GM21360 (cell line): ENCODE measurements at regions not wholly inside any gene's neighbourhood (a gene's known extent, or its start where the extent isn't known, plus 50 kb on each side); places are given as distances from the start of the nearest gene placed in this dataset.
"Not testable (repeated sequence)": the region's sequence is repeated elsewhere in the genome, so short reads cannot be mapped to it uniquely, and the experiment has no call there.

ENCODE experiments used
- ATAC-seq: cut with Tn5 transposase; IDR thresholded peaks from one replicate; pipeline ENCODE4 v1.9.1; 2021; ENCODE audit warnings: mild to moderate bottlenecking, moderate library complexity; ENCODE audit not compliant: unreplicated experiment

DNA sequence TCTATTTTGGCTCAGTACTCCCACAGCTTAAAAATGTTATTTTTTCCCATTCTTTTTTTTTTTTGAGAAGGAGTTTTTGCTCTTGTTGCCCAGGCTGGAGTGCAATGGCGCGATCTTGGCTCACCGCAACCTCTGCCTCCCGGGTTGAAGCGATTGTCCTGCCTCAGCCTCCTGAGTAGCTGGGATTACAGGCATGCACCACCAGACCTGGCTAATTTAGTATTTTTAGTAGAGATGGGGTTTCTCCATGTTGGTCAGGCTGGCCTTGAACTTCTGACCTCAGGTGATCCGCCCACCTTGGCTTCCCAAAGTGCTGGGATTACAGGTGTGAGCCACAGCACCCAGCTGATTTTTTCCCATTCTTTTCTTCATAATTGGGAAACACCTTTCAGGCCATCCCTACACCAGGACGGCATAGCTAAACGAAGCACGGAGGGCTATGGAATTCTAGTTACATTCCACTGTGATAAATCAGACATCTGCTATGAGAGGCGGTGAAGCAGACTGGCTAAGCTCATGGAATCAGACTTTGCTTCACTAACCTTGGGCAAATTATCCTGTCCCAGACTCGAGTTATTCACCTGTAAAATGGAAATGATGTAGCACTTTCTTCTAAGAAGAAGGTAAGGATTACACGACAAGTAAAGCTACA is 68.7 kb upstream of the ZFAND5 start:
- ATAC-seq = not testable (repeated sequence)

DNA sequence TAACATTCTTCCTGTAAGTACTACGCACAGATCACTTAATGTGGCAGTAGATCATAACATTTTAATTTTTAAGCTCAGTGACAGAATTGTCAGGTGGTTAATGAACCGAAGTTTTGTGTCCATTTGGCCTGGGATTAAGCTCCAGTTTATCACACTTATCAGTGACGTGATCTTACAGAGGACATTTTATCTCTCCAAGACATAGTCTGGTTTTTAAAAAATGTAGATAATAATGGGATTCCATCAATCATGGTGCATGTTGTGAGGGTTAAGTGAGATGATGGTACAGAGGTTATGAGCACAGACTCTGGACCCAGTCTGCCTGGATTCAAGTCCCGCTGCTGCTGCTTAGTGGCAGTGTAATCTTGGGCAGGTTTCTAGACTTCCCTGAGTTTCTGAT is 66.0 kb upstream of the ZFAND5 start:
- no peak for ATAC-seq

DNA sequence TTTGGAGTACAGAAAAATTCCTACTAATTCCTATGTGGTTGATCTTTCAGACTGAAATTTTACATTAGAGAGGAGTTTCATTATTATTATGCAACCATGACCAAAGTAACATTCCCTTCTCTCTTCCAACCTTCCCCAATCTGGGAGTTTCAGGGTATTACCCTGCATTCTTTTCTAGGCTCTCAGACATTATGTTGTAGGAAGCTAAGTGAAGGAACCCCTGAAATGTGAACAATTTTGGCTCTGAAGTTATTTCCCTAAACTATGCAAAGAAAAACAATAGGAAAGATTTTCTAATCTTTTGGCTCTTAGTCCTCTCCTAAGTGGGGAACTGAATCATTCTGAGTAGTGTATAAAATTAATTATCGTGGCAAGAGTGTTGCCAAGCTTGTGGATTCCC is 63.3 kb upstream of the ZFAND5 start:
- ATAC-seq = no peak

DNA sequence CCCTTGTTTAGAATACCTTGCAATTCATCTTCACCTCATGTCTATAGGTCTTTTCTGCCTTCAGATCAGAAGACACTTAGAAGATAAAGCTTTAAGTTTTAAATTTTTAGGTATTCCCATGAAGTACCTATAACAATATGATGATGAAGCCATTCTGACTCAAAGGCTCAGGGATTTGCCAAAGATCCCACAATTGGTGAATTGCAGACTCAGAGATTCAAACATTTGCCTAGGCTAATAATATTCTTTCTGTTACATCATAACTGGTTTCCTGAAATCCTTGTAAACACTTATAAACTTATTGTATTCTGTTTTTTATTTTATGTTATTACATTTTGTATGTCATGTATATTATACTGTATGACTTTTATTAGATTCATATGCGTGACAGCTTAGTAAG is 62.8 kb upstream of the ZFAND5 start:
- no peak for ATAC-seq

DNA sequence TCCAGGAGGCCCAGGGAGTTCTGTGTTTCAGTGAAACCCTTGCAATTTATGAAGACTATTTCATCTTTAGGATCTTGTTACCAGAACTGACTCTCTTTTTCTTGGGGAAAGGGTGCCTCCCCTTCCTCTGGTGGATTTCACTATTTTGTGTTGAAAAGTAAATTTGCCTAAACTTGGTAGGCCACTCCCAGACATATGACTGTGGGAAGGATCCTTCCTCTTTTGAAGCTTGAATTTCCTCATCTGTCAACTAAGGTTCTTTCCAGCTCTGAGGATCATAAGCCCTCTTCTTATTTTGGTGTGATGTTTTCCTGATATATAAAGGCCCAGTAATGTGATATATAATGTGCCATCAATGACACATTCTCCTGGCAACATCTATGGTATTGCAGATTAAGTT is 59.1 kb upstream of the ZFAND5 start:
- ATAC-seq = no peak

DNA sequence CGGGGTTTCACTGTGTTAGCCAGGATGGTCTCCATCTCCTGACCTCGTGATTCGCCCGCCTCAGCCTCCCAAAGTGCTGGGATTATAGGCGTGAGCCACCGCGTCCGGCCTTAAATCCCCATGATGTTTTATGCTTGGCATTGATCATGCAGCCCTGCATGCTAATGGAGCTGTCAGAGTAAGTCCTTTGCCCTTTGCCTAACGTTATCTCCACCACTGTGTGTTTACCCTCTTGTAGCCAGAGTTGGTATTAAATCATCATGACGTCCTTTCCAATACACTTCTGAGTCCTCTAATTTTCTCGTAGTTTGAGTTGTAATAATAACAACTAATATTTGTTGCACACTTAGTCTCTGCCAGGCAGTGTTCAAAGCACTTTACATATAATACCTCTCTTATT is 57.2 kb upstream of the ZFAND5 start:
- ATAC-seq = no peak

- ATAC-seq = no peak
These were observed 55.8 kb upstream of the ZFAND5 start for GRCh38 chr9:72420783-72421182.

- no peak for ATAC-seq
These were observed 50.9 kb upstream of the ZFAND5 start for GRCh38 chr9:72415948-72416347.

GRCh38 chr9:72415163-72415562 is 50.2 kb upstream of the ZFAND5 start:
- ATAC-seq = peak; percentile 83
